GM12864 (cell line): ENCODE measurements at regions not wholly inside any gene's neighbourhood (a gene's known extent, or its start where the extent isn't known, plus 50 kb on each side); places are given as distances from the start of the nearest gene placed in this dataset.

Experiments
- DNase-seq: peaks from one replicate; pipeline ENCODE4 v3.0.0-alpha.2; 2011; ENCODE audit warnings: low read depth
- H3K4me3 ChIP-seq: 2 replicates; pipeline ENCODE4 v1.5.1; 2011; ENCODE audit warnings: mild to moderate bottlenecking, low read depth, low read length, control low read depth
- CTCF ChIP-seq: IDR thresholded peaks from 2 replicates; pipeline ENCODE4 v1.5.1; 2011; ENCODE audit warnings: low read depth, mild to moderate bottlenecking, moderate library complexity, low read length, control low read depth, inconsistent platforms; ENCODE audit errors: missing control alignments

- no peak for DNase-seq
- H3K4me3 ChIP-seq = no peak overlapping the region
- no peak for TF ChIP-seq CTCF
These were observed 140.4 kb downstream of the FAM161A start for GRCh38 chr2:61713457-61713856.

- H3K4me3 ChIP-seq = no peak overlapping the region
- TF ChIP-seq CTCF = no peak
- no peak for DNase-seq
These were observed 141.8 kb downstream of the FAM161A start for GRCh38 chr2:61712060-61712459.

GRCh38 chr2:61710711-61711110 is 143.1 kb downstream of the FAM161A start:
- TF ChIP-seq CTCF = no peak
- no peak overlapping the region for H3K4me3 ChIP-seq
- no peak for DNase-seq

GRCh38 chr2:61707984-61708852 is 145.6 kb downstream of the FAM161A start:
- H3K4me3 ChIP-seq = no peak overlapping the region; the same call in 1 of the 2 replicates
- no peak for TF ChIP-seq CTCF
- DNase-seq = peak; percentile 93

- no peak overlapping the region for H3K4me3 ChIP-seq
- no peak for DNase-seq
- no peak for TF ChIP-seq CTCF
These were observed 148.2 kb downstream of the FAM161A start for GRCh38 chr2:61705625-61706024.

- TF ChIP-seq CTCF = no peak
- H3K4me3 ChIP-seq = no peak overlapping the region
- no peak for DNase-seq
These were observed 149.5 kb downstream of the FAM161A start for GRCh38 chr2:61704364-61704763.

GRCh38 chr2:61702088-61702467 is 151.8 kb downstream of the FAM161A start:
- no peak for TF ChIP-seq CTCF
- DNase-seq = no peak
- H3K4me3 ChIP-seq = no peak overlapping the region
